Keratinocyte (primary cell): ENCODE measurements at regions not wholly inside any gene's neighbourhood (a gene's known extent, or its start where the extent isn't known, plus 50 kb on each side); places are given as distances from the start of the nearest gene placed in this dataset.

ENCODE experiments used
- EZH2 ChIP-seq: IDR thresholded peaks from one replicate; pipeline ENCODE4 v1.6.1; 2012; ENCODE audit warnings: inconsistent platforms, mild to moderate bottlenecking, low read length, moderate library complexity
- TF ChIP-seq, protein P1 (sequence below), 3 experiments: IDR thresholded peaks in 1 of 3; conservative IDR thresholded peaks in 1 of 3; optimal IDR thresholded peaks in 1 of 3; 2 replicates in 2 of 3; 3 replicates in 1 of 3; pipeline versions ENCODE3 to v1.5.1; 2011; ENCODE audit warnings: low read length in 3 of 3, mild to moderate bottlenecking in 3 of 3, moderate library complexity in 2 of 3, control low read depth in 1 of 3, inconsistent platforms in 1 of 3; ENCODE audit not compliant: insufficient read depth in 2 of 3; ENCODE audit errors: extremely low read depth in 1 of 3

DNA sequence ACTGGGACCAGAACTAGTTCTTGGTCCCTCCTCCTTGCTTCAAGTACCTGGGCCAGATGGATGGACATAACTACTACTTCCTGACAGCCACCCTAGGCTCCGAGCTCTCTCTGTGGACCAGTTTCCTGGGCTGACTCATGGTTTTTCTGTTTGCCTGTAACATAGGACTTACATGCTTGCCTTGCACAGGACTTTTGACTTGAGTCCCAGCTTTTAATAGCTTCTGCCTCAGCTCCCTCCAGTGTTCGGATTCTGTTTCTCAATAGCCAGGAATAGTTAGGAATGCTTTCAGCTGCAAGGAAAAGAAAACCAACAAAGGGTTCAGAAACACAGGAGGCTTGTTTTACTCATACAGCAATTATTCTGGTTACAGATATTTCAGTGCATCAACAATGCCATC, 405.9 kb downstream of the ZNF536 start:
- TF ChIP-seq, protein P1, sequence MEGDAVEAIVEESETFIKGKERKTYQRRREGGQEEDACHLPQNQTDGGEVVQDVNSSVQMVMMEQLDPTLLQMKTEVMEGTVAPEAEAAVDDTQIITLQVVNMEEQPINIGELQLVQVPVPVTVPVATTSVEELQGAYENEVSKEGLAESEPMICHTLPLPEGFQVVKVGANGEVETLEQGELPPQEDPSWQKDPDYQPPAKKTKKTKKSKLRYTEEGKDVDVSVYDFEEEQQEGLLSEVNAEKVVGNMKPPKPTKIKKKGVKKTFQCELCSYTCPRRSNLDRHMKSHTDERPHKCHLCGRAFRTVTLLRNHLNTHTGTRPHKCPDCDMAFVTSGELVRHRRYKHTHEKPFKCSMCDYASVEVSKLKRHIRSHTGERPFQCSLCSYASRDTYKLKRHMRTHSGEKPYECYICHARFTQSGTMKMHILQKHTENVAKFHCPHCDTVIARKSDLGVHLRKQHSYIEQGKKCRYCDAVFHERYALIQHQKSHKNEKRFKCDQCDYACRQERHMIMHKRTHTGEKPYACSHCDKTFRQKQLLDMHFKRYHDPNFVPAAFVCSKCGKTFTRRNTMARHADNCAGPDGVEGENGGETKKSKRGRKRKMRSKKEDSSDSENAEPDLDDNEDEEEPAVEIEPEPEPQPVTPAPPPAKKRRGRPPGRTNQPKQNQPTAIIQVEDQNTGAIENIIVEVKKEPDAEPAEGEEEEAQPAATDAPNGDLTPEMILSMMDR (optimal IDR thresholded peaks at IDR 0.05 in 1 of 3, IDR thresholded peaks at IDR 0.05 in 1 of 3, conservative IDR thresholded peaks at IDR 0.05 in 1 of 3; ENCODE audit: extremely low read depth in 1 of 3, insufficient read depth in 2 of 3, low read length in 3 of 3): no peak
- TF ChIP-seq EZH2: no peak
